H9 (cell line): ENCODE measurements at regions not wholly inside any gene's neighbourhood (a gene's known extent, or its start where the extent isn't known, plus 50 kb on each side); places are given as distances from the start of the nearest gene placed in this dataset.

ENCODE experiments used
- DNase-seq: peaks from one replicate; pipeline ENCODE4 v3.0.0-alpha.2; 2017
- H2AFZ ChIP-seq: one replicate; pipeline ENCODE4 v1.6.1; 2013; ENCODE audit warnings: mild to moderate bottlenecking, low read length, control low read depth, moderate library complexity
- H2AK5ac ChIP-seq: 2 replicates; pipeline ENCODE4 v1.6.1; 2013; ENCODE audit warnings: low read length, control low read depth, mixed read lengths; ENCODE audit not compliant: insufficient read length
- H2BK120ac ChIP-seq: one replicate; pipeline ENCODE4 v1.6.1; 2013; ENCODE audit warnings: low read depth, mild to moderate bottlenecking, low read length, control low read depth, inconsistent platforms; ENCODE audit not compliant: poor library complexity, severe bottlenecking
- H2BK12ac ChIP-seq: 2 replicates; pipeline ENCODE4 v1.6.1; 2013; ENCODE audit warnings: low read length, control low read depth, mixed read lengths, low read depth; ENCODE audit not compliant: insufficient read length
- H2BK15ac ChIP-seq: 2 replicates; pipeline ENCODE4 v1.6.1; 2013; ENCODE audit warnings: low read depth, low read length, control low read depth
- H2BK20ac ChIP-seq: one replicate; pipeline ENCODE4 v1.6.1; 2013; ENCODE audit warnings: low read depth, mild to moderate bottlenecking, low read length, control low read depth, inconsistent platforms; ENCODE audit not compliant: poor library complexity, severe bottlenecking
- H2BK5ac ChIP-seq: 2 replicates; pipeline ENCODE4 v1.6.1; 2013; ENCODE audit warnings: low read length, control low read depth, mixed read lengths; ENCODE audit not compliant: insufficient read length
- H3K14ac ChIP-seq: 2 replicates; pipeline ENCODE4 v1.6.1; 2013; ENCODE audit warnings: low read length, control low read depth; ENCODE audit not compliant: insufficient read depth
- H3K18ac ChIP-seq: 2 replicates; pipeline ENCODE4 v1.6.1; 2013; ENCODE audit warnings: low read depth, mild to moderate bottlenecking, mixed read lengths, low read length, control low read depth; ENCODE audit not compliant: insufficient read length
- H3K23ac ChIP-seq: 2 replicates; pipeline ENCODE4 v1.6.1; 2013; ENCODE audit warnings: low read length, control low read depth, mixed read lengths, low read depth; ENCODE audit not compliant: insufficient read length
- H3K23me2 ChIP-seq: 2 replicates; pipeline ENCODE4 v1.6.1; 2013; ENCODE audit warnings: low read depth, mild to moderate bottlenecking, mixed read lengths, low read length, control low read depth; ENCODE audit not compliant: insufficient read length, poor library complexity, severe bottlenecking
- H3K27ac ChIP-seq: 2 replicates; pipeline ENCODE4 v1.5.1; 2013; ENCODE audit warnings: low read length, control low read depth, mixed read lengths, low read depth; ENCODE audit not compliant: insufficient read length
- H3K27me3 ChIP-seq: 2 replicates; pipeline ENCODE4 v1.6.1; 2013; ENCODE audit warnings: low read length, control low read depth, inconsistent platforms; ENCODE audit not compliant: insufficient read depth
- H3K4ac ChIP-seq: 2 replicates; pipeline ENCODE4 v1.6.1; 2013; ENCODE audit warnings: low read depth, mild to moderate bottlenecking, control low read depth, inconsistent platforms, low read length, moderate library complexity
- H3K4me1 ChIP-seq: 2 replicates; pipeline ENCODE4 v1.6.1; 2013; ENCODE audit warnings: low read length, control low read depth, inconsistent platforms; ENCODE audit not compliant: insufficient read depth
- H3K4me2 ChIP-seq: 2 replicates; pipeline ENCODE4 v1.6.1; 2013; ENCODE audit warnings: low read length, control low read depth, mixed read lengths; ENCODE audit not compliant: insufficient read length, insufficient read depth
- H3K56ac ChIP-seq: 2 replicates; pipeline ENCODE4 v1.6.1; 2013; ENCODE audit warnings: low read depth, mild to moderate bottlenecking, mixed read lengths, low read length, control low read depth; ENCODE audit not compliant: insufficient read length
- H3K79me1 ChIP-seq: 2 replicates; pipeline ENCODE4 v1.6.1; 2013; ENCODE audit warnings: low read depth, mild to moderate bottlenecking, moderate library complexity, low read length, control low read depth, inconsistent platforms; ENCODE audit not compliant: insufficient read depth, poor library complexity, severe bottlenecking
- H3K79me2 ChIP-seq: 2 replicates; pipeline ENCODE4 v1.6.1; 2013; ENCODE audit warnings: low read length, control low read depth, inconsistent platforms; ENCODE audit not compliant: insufficient read depth
- H3K9ac ChIP-seq: 2 replicates; pipeline ENCODE4 v1.6.1; 2013; ENCODE audit warnings: low read length, control low read depth, mixed read lengths; ENCODE audit not compliant: insufficient read length; ENCODE audit errors: extremely low read depth
- H3K9me3 ChIP-seq: one replicate; pipeline ENCODE4 v1.6.1; 2013; ENCODE audit warnings: low read depth, low read length, inconsistent platforms; ENCODE audit not compliant: control insufficient read depth
- H3T11ph ChIP-seq: one replicate; pipeline ENCODE4 v1.6.1; 2013; ENCODE audit warnings: mild to moderate bottlenecking, low read length, control low read depth, inconsistent platforms
- H4K20me1 ChIP-seq: one replicate; pipeline ENCODE4 v1.6.1; 2013; ENCODE audit not compliant: control insufficient read depth, insufficient read length, insufficient read depth
- H4K5ac ChIP-seq: 2 replicates; pipeline ENCODE4 v1.6.1; 2013; ENCODE audit warnings: low read depth, mild to moderate bottlenecking, mixed read lengths, low read length, control low read depth; ENCODE audit not compliant: insufficient read length
- H4K8ac ChIP-seq: replicated peaks from 2 replicates; pipeline ENCODE4 v1.6.1; 2013; ENCODE audit warnings: low read length, control low read depth, mixed read lengths, low read depth; ENCODE audit not compliant: insufficient read length
- H4K91ac ChIP-seq: 2 replicates; pipeline ENCODE4 v1.6.1; 2013; ENCODE audit warnings: low read depth, mild to moderate bottlenecking, moderate library complexity, mixed read lengths, low read length, control low read depth; ENCODE audit not compliant: insufficient read length
- H3K27ac Mint-ChIP-seq, 3 experiments: 2 replicates in 2 of 3; 3 replicates in 1 of 3; pipeline ENCODE4 v1.8.0; 2020 to 2021; ENCODE audit warnings: mixed read lengths in 3 of 3, mild to moderate bottlenecking in 1 of 3, moderate library complexity in 1 of 3
- H3K27me3 Mint-ChIP-seq: 2 replicates; pipeline ENCODE4 v1.8.0; 2021; ENCODE audit warnings: low read depth, mild to moderate bottlenecking, moderate library complexity, mixed read lengths
- H3K36me3 Mint-ChIP-seq, 3 experiments: 2 replicates in 2 of 3; 3 replicates in 1 of 3; pipeline ENCODE4 v1.8.0; 2020 to 2021; ENCODE audit warnings: low read depth in 3 of 3, mixed read lengths in 3 of 3; ENCODE audit not compliant: insufficient read depth in 1 of 3
- H3K4me1 Mint-ChIP-seq, 2 experiments: 2 replicates each; pipeline ENCODE4 v1.8.0; 2020; ENCODE audit warnings: mixed read lengths in 2 of 2
- H3K4me3 Mint-ChIP-seq, 2 experiments: 2 replicates in 1 of 2; 3 replicates in 1 of 2; pipeline ENCODE4 v1.8.0; 2020 to 2021; ENCODE audit warnings: mild to moderate bottlenecking in 2 of 2, mixed read lengths in 2 of 2, moderate library complexity in 1 of 2
- H3K9me3 Mint-ChIP-seq, 2 experiments: 2 replicates in 1 of 2; 3 replicates in 1 of 2; pipeline ENCODE4 v1.8.0; 2020; ENCODE audit warnings: mild to moderate bottlenecking in 2 of 2, mixed read lengths in 2 of 2, moderate library complexity in 1 of 2
- CTCF ChIP-seq: fragments of 200-600 bp; sonication (generic); conservative IDR thresholded peaks from 3 replicates; pipeline ENCODE4 v1.8.0; 2021; ENCODE audit warnings: antibody characterized with exemption, mild to moderate bottlenecking
- WGBS: extraction: QIAGEN DNeasy Blood & Tissue Kit; methylation state at CpG from one replicate; pipeline ENCODE4 v1.1.7; 2013; ENCODE audit warnings: missing lambda C conversion rate, low lambda C conversion rate, mixed read lengths; ENCODE audit not compliant: insufficient read length; ENCODE audit errors: extremely low coverage; 5-methylcytosine and 5-hydroxymethylcytosine counted together

- Histone ChIP-seq H4K8ac (no peak overlapping the region), H3K18ac (no peak overlapping the region), H3K4me2 (no peak overlapping the region), H3T11ph (no peak overlapping the region), H3K79me2 (no peaks in the 10 kb centered on the region), H4K5ac (no peak overlapping the region), H3K27ac (no peak overlapping the region), H3K4me1 (no peaks in the 10 kb centered on the region), H2AK5ac (no peak overlapping the region), H2BK20ac (no peak overlapping the region), H2BK15ac (no peak overlapping the region), H2AFZ (no peak overlapping the region), H4K91ac (no peak overlapping the region), H3K27me3 (no peaks in the 10 kb centered on the region), H2BK5ac (no peak overlapping the region), H3K9ac (no peak overlapping the region), H3K56ac (no peak overlapping the region), H2BK12ac (no peak overlapping the region), H2BK120ac (no peak overlapping the region), H3K9me3 (no peaks in the 10 kb centered on the region), H3K79me1 (no peaks in the 10 kb centered on the region), H3K4ac (no peak overlapping the region), H3K23ac (no peak overlapping the region), H4K20me1 (no peaks in the 10 kb centered on the region), H3K14ac (no peak overlapping the region), H3K23me2 (no peaks in the 10 kb centered on the region)
- Mint-ChIP-seq H3K27me3 (0 out of 2 replicates have a peak, but pooled peaks cover 1% of the 10 kb centered on the region), H3K27ac (no peak overlapping the region), H3K9me3 (peaks cover 8 to 16% of the 10 kb centered on the region in 2 experiments), H3K36me3 (peaks cover 7 to 17% (median 7%) of the 10 kb centered on the region in 3 experiments), H3K4me1 (peaks cover 8% of the 10 kb centered on the region in 2 experiments), H3K4me3 (no peak overlapping the region)
- TF ChIP-seq CTCF: no peak
- WGBS: no CpG with 5 or more reads among the region's 1 CpG
- no peak for DNase-seq
Observed at GRCh38 chr4:134505511-134505910, 303.9 kb upstream of the PABPC4L start.
